ENCODE measurements at regions not wholly inside any gene's neighbourhood (a gene's known extent, or its start where the extent isn't known, plus 50 kb on each side); places are given as distances from the start of the nearest gene placed in this dataset.

- H3K9ac ChIP-seq (ENCODE audit: insufficient read length) = no peak overlapping the region
- no peak for TF ChIP-seq EZH2 (IDR thresholded peaks at IDR 0.05)
- TF ChIP-seq POLR2AphosphoS5 (IDR thresholded peaks at IDR 0.05; ENCODE audit: borderline replicate concordance, low read depth, low read length) = no peak
- no peak for TF ChIP-seq FOXP2 (optimal IDR thresholded peaks at IDR 0.05; ENCODE audit: control extremely low read depth, extremely low read length, insufficient read depth)
- DNase-seq (ENCODE audit: low read depth, low spot score) = no peak
- no peaks in the 10 kb centered on the region for H3K9me3 ChIP-seq (ENCODE audit: low read depth, low read length)
- no peaks in the 10 kb centered on the region for H3K36me3 ChIP-seq (ENCODE audit: insufficient read depth, low read length)
- no peak overlapping the region for H3K4me3 ChIP-seq
- no peak overlapping the region for H3K27ac ChIP-seq
Observed at GRCh38 chrX:97743014-97743413, 859.3 kb downstream of the RPA4 start.

DNA sequence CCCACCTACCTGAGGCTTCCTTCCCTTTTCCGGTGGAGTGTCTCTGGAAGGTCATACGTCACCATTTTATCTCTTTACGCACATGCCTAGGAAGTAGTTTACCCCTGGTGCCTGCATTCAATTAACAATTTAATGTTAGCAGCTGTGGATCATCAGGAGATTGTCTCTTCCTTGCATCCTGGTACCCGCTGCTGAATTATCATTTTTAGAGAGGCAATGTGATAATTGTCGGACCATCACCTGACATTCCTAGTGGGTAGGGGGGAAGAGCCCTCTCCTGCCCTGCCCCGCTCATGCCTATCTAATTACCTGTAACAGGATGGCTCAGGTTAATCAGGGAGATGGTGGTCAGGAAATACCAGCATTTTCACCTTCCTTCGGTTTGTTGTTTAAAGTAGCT is 863.6 kb downstream of the RPA4 start:
- Histone ChIP-seq H3K4me3 (no peak overlapping the region), H3K36me3 (ENCODE audit: insufficient read depth, low read length) (no peaks in the 10 kb centered on the region), H3K27ac (no peak overlapping the region), H3K9ac (ENCODE audit: insufficient read length) (no peak overlapping the region), H3K9me3 (ENCODE audit: low read depth, low read length) (no peaks in the 10 kb centered on the region)
- no peak for TF ChIP-seq POLR2AphosphoS5 (IDR thresholded peaks at IDR 0.05; ENCODE audit: borderline replicate concordance, low read depth, low read length)
- no peak for DNase-seq (ENCODE audit: low read depth, low spot score)

DNA sequence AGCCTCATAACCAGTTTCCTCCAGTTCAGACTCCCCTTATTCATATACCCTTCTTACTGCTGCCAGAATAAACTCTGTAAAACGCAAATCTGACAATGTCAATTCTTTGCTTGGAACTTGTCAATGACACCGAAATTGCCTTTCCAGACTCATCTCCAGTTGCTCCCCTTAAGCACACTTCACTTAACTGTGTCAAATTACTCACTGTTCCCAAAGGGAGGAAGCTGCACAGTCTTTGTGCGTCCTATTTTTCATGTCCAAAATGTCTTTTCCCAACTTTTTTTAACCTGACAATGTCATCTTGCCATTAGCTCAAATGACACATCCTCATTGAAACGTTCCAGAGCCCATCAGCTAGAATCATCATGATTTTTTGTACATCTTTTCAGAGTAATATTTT is 867.3 kb downstream of the RPA4 start:
- H3K4me3 ChIP-seq = no peak overlapping the region
- H3K9ac ChIP-seq (ENCODE audit: insufficient read length) = no peak overlapping the region
- no peak overlapping the region for H3K27ac ChIP-seq
- no peaks in the 10 kb centered on the region for H3K36me3 ChIP-seq (ENCODE audit: insufficient read depth, low read length)
- no peaks in the 10 kb centered on the region for H3K9me3 ChIP-seq (ENCODE audit: low read depth, low read length)
- DNase-seq (ENCODE audit: low read depth, low spot score) = no peak
- TF ChIP-seq FOXP2 (optimal IDR thresholded peaks at IDR 0.05; ENCODE audit: control extremely low read depth, extremely low read length, insufficient read depth) (no peak), POLR2AphosphoS5 (IDR thresholded peaks at IDR 0.05; ENCODE audit: borderline replicate concordance, low read depth, low read length) (no peak), EZH2 (IDR thresholded peaks at IDR 0.05) (no peak)

DNA sequence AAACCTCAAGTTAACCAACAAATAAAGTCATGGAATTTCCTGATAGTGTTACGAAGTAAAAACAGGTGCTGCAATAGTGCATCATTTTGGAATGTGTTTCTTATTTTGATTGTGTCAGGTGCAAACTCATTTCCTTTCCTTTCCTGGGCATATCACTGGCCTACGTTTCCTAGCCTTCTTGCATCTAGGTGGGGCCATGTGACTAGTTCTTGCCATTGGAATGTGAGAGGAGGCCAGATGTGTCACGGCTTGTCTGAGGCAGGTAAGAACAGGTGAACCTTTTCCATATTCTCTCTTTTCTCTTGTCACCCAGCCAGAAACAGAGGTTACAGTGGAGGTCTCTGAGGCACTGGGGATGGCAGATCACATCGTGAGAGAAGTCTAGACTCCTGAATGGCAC is 868.0 kb downstream of the RPA4 start:
- TF ChIP-seq POLR2AphosphoS5 (IDR thresholded peaks at IDR 0.05; ENCODE audit: borderline replicate concordance, low read depth, low read length) (no peak), FOXP2 (optimal IDR thresholded peaks at IDR 0.05; ENCODE audit: control extremely low read depth, extremely low read length, insufficient read depth) (no peak), EZH2 (IDR thresholded peaks at IDR 0.05) (no peak)
- no peaks in the 10 kb centered on the region for H3K36me3 ChIP-seq (ENCODE audit: insufficient read depth, low read length)
- no peak overlapping the region for H3K4me3 ChIP-seq
- no peaks in the 10 kb centered on the region for H3K9me3 ChIP-seq (ENCODE audit: low read depth, low read length)
- DNase-seq (ENCODE audit: low read depth, low spot score) = no peak
- no peak overlapping the region for H3K27ac ChIP-seq
- H3K9ac ChIP-seq (ENCODE audit: insufficient read length) = no peak overlapping the region

DNA sequence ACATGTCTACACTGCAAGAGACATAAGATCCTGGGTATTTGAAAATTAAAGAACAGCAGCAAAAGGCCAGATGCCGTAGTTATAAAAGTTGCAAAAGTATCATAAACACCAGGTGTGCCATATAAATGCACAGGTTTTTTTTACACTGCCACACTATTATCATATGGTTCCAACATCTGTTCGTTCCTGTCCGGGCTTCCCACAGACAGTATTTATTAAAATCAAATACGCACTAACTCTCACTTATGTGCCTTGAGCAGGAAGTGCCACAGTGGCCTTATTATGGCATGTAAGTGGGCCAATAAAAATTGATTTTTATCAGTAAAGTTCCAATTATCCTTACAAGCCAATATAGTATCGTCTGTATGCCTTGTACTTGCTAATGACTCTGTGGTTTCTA is 873.2 kb downstream of the RPA4 start:
- H3K9me3 ChIP-seq (ENCODE audit: low read depth, low read length) = no peaks in the 10 kb centered on the region

DNA sequence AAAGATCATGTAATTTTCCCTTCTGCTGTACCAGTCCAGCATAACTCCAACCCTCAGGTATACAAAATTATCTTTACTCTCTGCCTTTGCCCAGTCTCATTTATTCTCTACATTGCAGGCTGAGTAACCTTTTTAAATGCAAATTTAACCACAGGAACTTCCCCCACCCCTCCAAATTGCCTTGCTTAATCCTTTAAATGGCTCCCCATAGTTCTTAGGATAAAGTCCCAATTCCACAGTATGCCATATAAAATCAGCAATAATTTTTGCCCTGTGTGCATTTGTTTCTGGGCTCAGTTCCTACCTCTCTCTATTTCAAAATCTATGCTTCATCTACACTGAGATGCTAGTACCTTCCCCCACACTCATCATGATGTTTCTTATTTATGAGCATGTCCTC is 879.7 kb downstream of the RPA4 start:
- no peak for TF ChIP-seq EZH2 (IDR thresholded peaks at IDR 0.05)
- TF ChIP-seq FOXP2 (optimal IDR thresholded peaks at IDR 0.05; ENCODE audit: control extremely low read depth, extremely low read length, insufficient read depth) = no peak
- no peak; the same call in 1 of the 2 replicates for TF ChIP-seq POLR2AphosphoS5 (IDR thresholded peaks at IDR 0.05; ENCODE audit: borderline replicate concordance, low read depth, low read length)
- Histone ChIP-seq H3K9ac (ENCODE audit: insufficient read length) (no peak overlapping the region), H3K36me3 (ENCODE audit: insufficient read depth, low read length) (no peaks in the 10 kb centered on the region), H3K4me3 (no peak overlapping the region), H3K27ac (no peak overlapping the region), H3K9me3 (ENCODE audit: low read depth, low read length) (no peaks in the 10 kb centered on the region)
- peak; percentile 62 for DNase-seq (ENCODE audit: low read depth, low spot score)

More for the DNA sequence above, 873.2 kb downstream of the RPA4 start:
- TF ChIP-seq POLR2AphosphoS5 (IDR thresholded peaks at IDR 0.05; ENCODE audit: borderline replicate concordance, low read depth, low read length) (no peak), EZH2 (IDR thresholded peaks at IDR 0.05) (no peak), FOXP2 (optimal IDR thresholded peaks at IDR 0.05; ENCODE audit: control extremely low read depth, extremely low read length, insufficient read depth) (no peak)
- Histone ChIP-seq H3K36me3 (ENCODE audit: insufficient read depth, low read length) (no peaks in the 10 kb centered on the region), H3K4me3 (no peak overlapping the region), H3K9ac (ENCODE audit: insufficient read length) (no peak overlapping the region), H3K27ac (no peak overlapping the region)
- DNase-seq (ENCODE audit: low read depth, low spot score) = no peak

GRCh38 chrX:97763981-97764380 is 880.3 kb downstream of the RPA4 start:
- Histone ChIP-seq H3K4me3 (no peak overlapping the region), H3K9ac (ENCODE audit: insufficient read length) (no peak overlapping the region), H3K9me3 (ENCODE audit: low read depth, low read length) (no peaks in the 10 kb centered on the region), H3K27ac (peak overlapping the region; percentile 19; the same call in 1 of the 2 replicates), H3K36me3 (ENCODE audit: insufficient read depth, low read length) (no peaks in the 10 kb centered on the region)
- DNase-seq (ENCODE audit: low read depth, low spot score) = no peak
- no peak for TF ChIP-seq FOXP2 (optimal IDR thresholded peaks at IDR 0.05; ENCODE audit: control extremely low read depth, extremely low read length, insufficient read depth)
- TF ChIP-seq POLR2AphosphoS5 (IDR thresholded peaks at IDR 0.05; ENCODE audit: borderline replicate concordance, low read depth, low read length) = no peak
- TF ChIP-seq EZH2 (IDR thresholded peaks at IDR 0.05) = no peak

DNA sequence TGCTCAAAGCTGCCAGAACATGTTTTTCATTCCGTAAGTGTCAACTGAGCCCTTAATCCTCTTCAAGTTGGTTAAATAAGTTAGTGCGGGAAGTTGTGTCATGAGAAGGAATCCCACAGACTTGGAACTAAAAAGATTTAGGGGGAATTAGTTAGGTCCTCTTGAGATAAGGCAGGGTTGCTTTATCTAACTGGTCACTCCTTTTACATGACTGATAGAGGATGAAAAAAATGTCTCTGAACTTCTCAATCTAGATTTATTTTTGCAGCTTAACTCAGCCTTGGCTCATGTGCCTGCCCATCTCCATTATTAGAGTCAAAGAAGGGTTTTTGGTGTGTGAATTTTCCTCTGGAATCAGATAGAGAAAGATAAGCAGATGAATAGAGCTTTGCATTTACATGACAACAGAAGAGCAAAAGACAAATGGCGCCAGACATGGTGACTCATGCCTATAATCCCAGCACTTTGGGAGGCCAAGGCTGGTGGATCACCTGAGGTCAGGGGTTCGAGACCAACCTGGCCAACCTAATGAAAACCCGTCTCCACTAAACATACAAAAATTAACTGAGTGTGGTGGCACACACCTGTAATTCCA is 882.9 kb downstream of the RPA4 start:
- Histone ChIP-seq H3K9me3 (ENCODE audit: low read depth, low read length) (no peaks in the 10 kb centered on the region), H3K9ac (ENCODE audit: insufficient read length) (no peak overlapping the region), H3K36me3 (ENCODE audit: insufficient read depth, low read length) (no peaks in the 10 kb centered on the region), H3K27ac (no peak overlapping the region), H3K4me3 (no peak overlapping the region)
- TF ChIP-seq POLR2AphosphoS5 (IDR thresholded peaks at IDR 0.05; ENCODE audit: borderline replicate concordance, low read depth, low read length) (no peak), FOXP2 (optimal IDR thresholded peaks at IDR 0.05; ENCODE audit: control extremely low read depth, extremely low read length, insufficient read depth) (no peak), EZH2 (IDR thresholded peaks at IDR 0.05) (no peak)
- no peak for DNase-seq (ENCODE audit: low read depth, low spot score)

DNA sequence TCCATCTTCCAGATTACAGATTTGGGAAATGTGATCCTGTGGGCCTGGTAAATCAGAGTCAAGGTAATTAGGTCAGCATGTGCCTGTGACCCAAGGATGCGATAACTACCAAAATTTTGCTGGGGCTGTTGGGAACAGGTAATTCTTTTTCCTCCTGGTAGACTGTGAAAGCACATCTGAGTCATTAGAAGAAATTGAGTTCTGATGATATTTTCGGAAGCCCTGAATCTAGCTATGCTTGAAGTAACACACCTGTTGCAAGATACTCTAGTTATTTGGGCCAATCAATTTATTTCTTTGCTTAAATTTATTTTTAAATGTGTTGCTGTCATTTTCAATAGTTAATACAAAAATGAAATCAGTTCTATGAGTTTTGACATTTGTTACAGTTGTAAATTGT is 903.6 kb downstream of the RPA4 start:
- H3K9me3 ChIP-seq (ENCODE audit: low read depth, low read length) = no peaks in the 10 kb centered on the region
- H3K9ac ChIP-seq (ENCODE audit: insufficient read length) = no peak overlapping the region
- TF ChIP-seq POLR2AphosphoS5 (IDR thresholded peaks at IDR 0.05; ENCODE audit: borderline replicate concordance, low read depth, low read length) (no peak), FOXP2 (optimal IDR thresholded peaks at IDR 0.05; ENCODE audit: control extremely low read depth, extremely low read length, insufficient read depth) (no peak), EZH2 (IDR thresholded peaks at IDR 0.05) (no peak)
- no peaks in the 10 kb centered on the region for H3K36me3 ChIP-seq (ENCODE audit: insufficient read depth, low read length)
- H3K27ac ChIP-seq = no peak overlapping the region
- H3K4me3 ChIP-seq = no peak overlapping the region
- DNase-seq (ENCODE audit: low read depth, low spot score) = no peak
